GM21576 (cell line): ENCODE measurements at regions not wholly inside any gene's neighbourhood (a gene's known extent, or its start where the extent isn't known, plus 50 kb on each side); places are given as distances from the start of the nearest gene placed in this dataset.

Experiments used
- ATAC-seq: cut with Tn5 transposase; IDR thresholded peaks from one replicate; pipeline ENCODE4 v1.9.1; 2021; ENCODE audit warnings: mild to moderate bottlenecking, moderate library complexity; ENCODE audit not compliant: unreplicated experiment

DNA sequence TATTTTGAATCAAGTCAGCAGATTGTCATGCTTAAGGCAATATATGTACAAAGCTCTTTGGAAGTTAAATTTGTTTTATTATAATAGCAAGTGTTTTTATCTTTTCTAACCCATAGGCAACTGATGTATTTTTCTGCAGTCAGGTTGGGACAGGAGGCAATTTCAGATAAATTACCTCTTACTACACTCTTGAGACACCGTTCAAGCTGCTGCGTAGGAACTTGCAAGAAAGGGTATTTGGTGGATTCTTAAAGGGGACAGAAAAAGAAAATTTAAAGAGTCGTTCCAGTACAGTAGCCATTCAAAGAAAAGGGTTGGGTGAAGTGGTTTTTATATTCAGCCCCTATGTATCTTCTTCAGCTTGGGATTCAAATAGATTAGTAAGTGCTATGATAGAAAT, 112.4 kb upstream of the APC start:
- ATAC-seq, result no peak

DNA sequence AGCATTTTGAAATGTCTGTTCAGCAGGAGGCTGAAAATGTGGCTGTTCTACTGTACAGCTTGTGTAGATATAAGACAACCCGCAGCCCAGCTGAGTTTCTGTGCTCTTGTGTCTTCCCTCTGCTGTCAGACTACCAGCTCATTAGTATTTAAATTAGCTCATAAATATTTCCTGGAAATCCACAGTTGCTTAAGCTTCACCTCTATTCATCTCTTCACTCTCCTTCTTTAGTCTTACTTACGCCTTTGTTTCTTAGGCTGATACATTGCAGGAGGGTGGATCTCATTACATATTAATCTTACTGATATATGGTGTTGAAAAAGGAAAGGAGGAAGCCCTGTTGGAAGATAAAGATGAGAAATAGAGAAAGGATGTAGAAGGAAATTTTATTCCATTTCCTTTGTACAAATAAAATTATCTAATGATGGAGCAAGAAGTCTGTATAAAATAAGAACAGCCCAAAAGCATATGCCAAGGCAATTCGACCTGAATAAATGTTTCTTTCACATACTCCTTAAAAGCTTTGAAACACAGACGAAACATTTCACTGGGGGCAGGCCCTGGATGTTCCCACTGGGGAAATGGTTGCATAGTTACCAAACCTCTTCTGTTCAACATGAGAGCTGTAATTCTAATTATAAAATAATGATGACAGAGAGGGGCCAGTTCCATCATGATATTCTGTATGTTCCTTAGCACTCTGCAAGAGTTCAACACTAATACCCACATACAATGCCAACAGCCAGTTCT, 111.8 kb upstream of the APC start:
- ATAC-seq, result no peak

DNA sequence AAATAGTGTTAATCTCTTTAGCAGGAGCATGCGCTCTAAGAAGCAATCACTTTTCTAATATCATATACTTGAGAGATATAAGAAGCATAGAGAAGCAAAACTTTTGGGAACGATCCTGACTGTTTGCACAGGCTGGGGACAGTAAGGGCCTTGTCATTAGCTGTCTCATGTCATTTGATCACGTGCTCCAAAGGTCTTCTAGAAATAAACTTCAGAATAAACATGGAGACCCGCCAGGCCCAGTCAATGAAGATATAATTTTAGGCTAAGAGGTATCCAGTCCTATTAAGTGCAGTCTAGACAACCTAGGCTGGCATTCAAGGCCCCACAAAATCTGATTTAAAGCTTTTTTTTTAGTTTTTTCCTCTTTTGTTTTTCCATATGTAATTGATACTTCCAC, 111.0 kb upstream of the APC start:
- ATAC-seq, result no peak

- no peak for ATAC-seq
Measured at GRCh38 chr5:112628214-112628980, 109.3 kb upstream of the APC start.

DNA sequence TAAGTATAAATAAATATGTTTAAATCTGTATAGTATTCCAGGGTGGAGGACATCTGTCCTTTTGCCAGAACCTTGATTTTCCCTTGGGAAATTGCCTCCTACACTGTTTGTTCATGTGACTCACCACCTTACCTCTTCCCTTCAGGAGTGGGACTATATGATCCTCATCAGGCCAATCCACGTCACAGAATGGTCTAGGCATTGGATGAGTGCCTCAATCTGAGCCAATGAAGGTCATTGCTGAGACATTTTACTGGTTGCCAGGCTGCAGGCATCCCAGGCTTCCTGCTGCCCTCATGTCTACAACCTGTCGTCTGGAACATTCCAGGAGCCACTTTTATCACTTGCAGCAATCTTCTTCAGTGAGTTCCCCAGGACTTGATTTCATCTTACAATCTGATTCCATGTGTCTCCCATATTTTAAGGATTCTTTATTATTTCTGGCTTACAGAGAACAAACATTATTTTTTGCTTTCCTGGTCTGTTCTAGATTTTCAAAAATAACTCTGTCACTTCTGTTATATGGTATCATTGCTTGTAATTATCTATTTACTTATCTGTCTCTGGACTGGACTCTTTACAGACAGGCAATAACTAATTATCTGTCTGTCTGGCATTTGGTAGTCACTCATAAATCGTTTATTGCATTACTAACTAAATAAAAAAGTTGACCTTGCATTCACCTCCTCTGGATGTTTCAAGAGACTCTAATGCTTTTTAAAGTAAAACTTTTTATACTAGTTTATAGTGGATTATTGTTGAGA, 107.3 kb upstream of the APC start:
- ATAC-seq, result no peak

DNA sequence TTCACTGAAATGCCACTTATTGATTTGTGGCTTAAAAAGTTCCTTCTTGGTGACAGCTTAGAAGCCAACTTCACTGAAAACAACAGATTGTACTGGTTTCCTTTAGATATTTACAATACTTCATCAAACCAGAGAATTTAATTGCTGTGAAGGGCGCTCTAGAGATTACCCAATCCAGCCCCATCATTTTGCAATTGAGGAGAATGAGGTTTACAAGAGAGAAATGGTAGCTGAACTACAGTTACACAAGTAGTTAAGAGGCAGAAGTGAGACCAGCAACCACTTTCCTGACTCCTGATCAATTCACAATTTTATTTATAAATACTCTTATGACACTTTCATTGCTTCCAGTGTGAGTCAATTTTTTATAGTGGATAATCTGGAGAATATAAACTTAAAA, 103.5 kb upstream of the APC start:
- ATAC-seq, result no peak

GRCh38 chr5:112634796-112635195, 102.9 kb upstream of the APC start:
- no peak for ATAC-seq

DNA sequence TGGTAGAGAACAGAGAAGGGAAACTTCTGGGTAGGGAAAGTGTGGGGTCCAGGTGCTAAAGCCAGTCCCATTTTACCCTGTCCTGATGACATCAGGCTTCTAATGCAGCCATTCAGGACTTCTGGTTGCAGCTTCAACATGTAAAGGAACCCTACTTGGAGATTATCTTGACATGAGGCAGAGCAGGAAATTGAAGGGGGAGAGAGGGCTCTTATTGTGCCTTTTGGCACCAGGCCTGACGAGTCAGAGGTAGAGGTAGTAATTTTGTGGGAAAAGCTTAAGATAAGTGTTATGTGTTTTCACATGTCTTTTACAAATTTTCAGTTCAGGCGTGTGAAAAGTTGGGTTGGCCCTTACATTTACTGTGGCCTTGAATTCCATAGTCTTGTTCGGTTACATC, 102.4 kb upstream of the APC start:
- ATAC-seq, result no peak

DNA sequence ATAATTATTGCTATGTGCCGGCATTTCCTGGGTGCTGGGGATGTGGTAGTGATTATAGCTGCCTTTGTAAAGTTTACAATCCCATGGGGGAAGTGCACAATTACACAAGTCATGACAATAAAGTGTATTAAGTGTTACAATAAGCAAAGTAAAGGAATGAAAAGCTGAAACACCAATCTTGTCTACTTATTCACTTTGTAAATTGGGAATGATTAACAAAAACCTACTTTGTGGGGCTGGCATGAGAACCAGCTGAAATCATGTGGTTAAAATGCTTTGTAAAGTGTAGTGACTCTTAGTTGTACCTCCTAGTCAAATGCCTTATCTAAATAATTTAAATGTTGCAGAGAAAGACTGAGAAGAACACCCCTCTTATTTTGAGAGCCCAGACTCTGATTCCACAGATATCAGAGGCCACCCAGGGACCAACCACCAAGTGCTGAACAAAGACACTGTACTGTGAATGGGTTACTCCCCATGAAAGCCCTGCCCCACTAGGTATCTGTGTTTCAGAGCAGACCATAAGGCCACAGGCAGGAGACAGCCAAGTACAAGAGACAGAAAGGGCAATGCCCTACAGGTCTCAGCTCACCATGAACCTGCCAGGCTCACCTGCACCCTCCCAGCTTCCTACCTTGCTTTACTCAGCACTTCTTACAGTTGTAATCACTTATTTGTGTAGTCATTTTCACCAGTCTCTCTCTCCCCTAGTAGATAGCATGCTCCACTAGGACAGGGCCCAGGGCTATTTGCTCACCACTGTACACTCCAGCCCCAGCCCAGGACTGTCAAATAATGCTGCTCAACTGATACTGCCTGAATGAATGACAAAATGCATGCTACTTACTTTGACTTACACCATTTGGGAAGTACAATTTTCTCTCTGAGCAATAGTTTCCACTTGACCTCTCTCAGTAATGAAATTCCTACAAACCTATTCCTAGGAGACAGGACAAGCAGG, 101.6 kb upstream of the APC start:
- ATAC-seq, result no peak

DNA sequence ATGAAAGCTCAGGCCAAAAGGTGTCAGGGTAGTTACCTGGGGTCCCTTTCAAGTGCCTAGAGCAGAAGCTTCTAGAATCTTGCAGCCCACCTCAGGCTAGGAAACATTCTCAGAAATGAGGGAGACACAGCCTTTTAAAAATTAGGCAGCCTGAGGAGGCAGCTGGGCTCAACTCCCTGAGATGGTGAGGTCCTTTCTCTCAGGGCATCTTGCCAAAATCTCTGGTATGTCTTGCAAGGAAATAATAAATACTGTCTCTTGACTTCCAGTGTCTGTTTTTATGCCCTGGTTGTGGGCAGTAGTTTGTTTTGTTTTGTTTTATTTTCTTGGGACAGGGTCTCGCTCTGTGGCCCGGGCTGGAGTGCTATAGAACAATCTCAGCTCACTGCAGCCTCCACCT, 100.9 kb upstream of the APC start:
- no peak for ATAC-seq

GRCh38 chr5:112637343-112637742, 100.3 kb upstream of the APC start:
- no peak for ATAC-seq

- ATAC-seq, result no peak
Measured at GRCh38 chr5:112640546-112640945, 97.1 kb upstream of the APC start.

DNA sequence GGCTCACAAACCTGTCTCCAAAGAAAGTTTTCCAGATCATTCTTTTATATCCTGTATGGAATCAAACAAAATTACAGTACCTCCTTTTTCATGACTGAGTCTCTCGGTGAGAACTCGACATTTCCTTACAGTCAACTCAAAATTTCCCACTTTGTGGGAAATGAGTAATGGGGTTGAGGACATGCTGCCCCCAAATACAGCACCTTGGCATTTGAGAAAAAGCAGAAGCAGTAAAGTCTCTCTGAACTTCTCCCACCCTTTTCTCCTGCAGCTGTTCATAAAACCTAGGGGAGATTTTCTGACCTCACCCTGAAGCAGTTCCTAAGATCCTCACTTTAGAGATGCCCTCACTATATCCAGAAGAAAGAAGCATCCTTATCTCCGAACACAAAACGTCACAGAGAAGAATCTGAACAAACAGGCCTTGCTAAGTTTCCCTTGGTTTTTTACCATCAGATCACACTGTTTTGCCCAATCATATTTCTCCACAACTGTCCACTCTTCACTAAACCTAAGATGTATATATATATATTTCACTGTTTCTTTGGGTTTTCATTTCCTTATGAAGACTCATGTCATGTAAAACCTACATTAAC, 96.1 kb upstream of the APC start:
- ATAC-seq, result no peak

GRCh38 chr5:112642885-112643284, 94.8 kb upstream of the APC start:
- ATAC-seq, result no peak

- ATAC-seq, result no peak
Measured at GRCh38 chr5:112643339-112643971, 94.2 kb upstream of the APC start.

DNA sequence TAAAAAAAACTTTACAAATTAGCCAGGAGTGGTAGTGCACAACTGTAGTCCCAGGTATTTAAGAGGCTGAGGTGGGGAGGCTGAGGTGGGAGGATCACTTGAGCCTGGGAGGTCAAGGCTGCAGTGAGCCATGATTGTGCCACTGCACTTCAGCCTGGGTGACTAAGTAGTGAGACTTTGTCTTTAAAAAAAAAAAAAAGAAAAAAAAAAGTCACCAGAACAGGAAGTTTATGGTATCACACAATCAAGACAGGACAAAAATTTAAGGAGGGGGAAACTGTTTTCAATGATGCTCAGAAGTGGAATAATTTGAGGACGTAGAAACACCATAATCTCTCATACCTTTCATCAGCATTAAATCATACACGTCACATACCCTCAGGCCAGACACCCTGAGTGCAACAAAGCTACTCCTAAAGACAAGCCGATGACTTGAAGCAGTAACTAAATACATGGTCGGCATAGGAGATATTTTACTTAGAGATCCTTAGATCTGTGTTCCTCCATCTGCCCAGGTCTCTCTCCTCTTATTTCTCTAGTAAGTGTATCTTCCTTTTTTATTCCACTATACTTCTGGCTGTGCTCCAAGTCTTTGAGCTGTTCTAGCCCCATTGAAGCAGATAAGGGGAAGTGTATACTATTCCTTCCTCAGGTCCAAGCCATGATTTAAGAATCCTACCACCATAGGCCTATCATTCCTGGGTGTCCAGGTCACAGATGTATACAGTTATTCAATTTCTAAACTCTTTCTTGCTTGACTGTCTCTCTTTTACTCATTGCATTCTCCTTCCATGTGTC, 91.3 kb upstream of the APC start:
- no peak for ATAC-seq

- ATAC-seq, result no peak
Measured at GRCh38 chr5:112647428-112647827, 90.3 kb upstream of the APC start.

- no peak for ATAC-seq
Measured at GRCh38 chr5:112648264-112648663, 89.4 kb upstream of the APC start.

- no peak for ATAC-seq
Measured at GRCh38 chr5:112649882-112650281, 87.8 kb upstream of the APC start.
